ENCODE measurements at regions not wholly inside any gene's neighbourhood (a gene's known extent, or its start where the extent isn't known, plus 50 kb on each side); places are given as distances from the start of the nearest gene placed in this dataset.

DNA sequence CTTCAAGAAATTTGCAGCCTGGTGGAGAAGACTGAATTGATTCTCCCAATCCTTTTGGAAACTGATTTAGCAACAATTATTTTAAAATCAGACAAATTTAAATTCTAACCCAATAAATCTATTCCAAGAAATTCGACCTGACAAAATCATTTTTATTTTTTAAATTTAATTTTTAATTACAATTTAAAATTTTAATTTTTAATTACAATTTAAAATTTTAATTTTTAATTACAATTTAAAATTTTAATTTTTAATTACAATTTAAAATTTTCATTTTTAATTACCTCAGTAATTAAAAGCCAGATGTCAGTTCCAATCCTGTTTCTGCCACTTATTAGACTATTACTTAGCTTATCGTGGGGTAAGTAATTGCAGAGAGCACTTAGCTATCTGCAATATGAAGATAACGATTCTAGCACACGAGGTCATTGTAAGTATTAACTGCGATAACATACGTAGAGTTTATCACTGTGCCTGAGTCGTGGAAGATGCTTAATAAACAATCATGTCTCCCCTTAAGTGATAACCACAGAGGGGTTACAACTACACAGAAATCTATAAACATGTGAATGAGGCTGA lies 346.4 kb upstream of the SLC24A2 start:
- Histone ChIP-seq H2AFZ (no peak overlapping the region), H3K9ac (no peak overlapping the region)
- no peak for TF ChIP-seq CTCF (IDR thresholded peaks at IDR 0.05)

GRCh38 chr9:20125727-20126126 lies 336.9 kb upstream of the SLC24A2 start:
- Histone ChIP-seq H3K9ac (no peak overlapping the region), H3K36me3 (ENCODE audit: control insufficient read depth, insufficient read depth, low read length) (no peaks in the 10 kb centered on the region), H3K4me2 (ENCODE audit: low read length) (no peak overlapping the region), H3K4me3 (ENCODE audit: low read depth, low read length) (no peak overlapping the region), H2AFZ (no peak overlapping the region), H3K4me1 (no peaks in the 10 kb centered on the region), H3K27ac (no peak overlapping the region), H3K27me3 (ENCODE audit: control insufficient read depth, insufficient read depth, low read length) (no peaks in the 10 kb centered on the region), H3K9me3 (ENCODE audit: control insufficient read depth, low read length) (no peaks in the 10 kb centered on the region), H3K79me2 (no peaks in the 10 kb centered on the region)
- TF ChIP-seq CTCF (IDR thresholded peaks at IDR 0.05), result no peak

More for the DNA sequence above, 346.4 kb upstream of the SLC24A2 start:
- no peaks in the 10 kb centered on the region for H3K79me2 ChIP-seq
- H3K36me3 ChIP-seq (ENCODE audit: control insufficient read depth, insufficient read depth, low read length), result no peaks in the 10 kb centered on the region
- H3K4me1 ChIP-seq, result no peaks in the 10 kb centered on the region
- H3K4me3 ChIP-seq (ENCODE audit: low read depth, low read length), result no peak overlapping the region
- no peaks in the 10 kb centered on the region for H3K9me3 ChIP-seq (ENCODE audit: control insufficient read depth, low read length)
- H3K4me2 ChIP-seq (ENCODE audit: low read length), result no peak overlapping the region
- no peaks in the 10 kb centered on the region for H3K27me3 ChIP-seq (ENCODE audit: control insufficient read depth, insufficient read depth, low read length)
- no peak overlapping the region for H3K27ac ChIP-seq

GRCh38 chr9:20119566-20119965 lies 330.7 kb upstream of the SLC24A2 start:
- TF ChIP-seq CTCF (IDR thresholded peaks at IDR 0.05), result no peak
- Histone ChIP-seq H3K4me2 (ENCODE audit: low read length) (no peak overlapping the region), H3K9ac (no peak overlapping the region), H3K4me1 (no peaks in the 10 kb centered on the region), H3K27ac (no peak overlapping the region), H2AFZ (no peak overlapping the region), H3K9me3 (ENCODE audit: control insufficient read depth, low read length) (no peaks in the 10 kb centered on the region), H3K36me3 (ENCODE audit: control insufficient read depth, insufficient read depth, low read length) (no peaks in the 10 kb centered on the region), H3K27me3 (ENCODE audit: control insufficient read depth, insufficient read depth, low read length) (no peaks in the 10 kb centered on the region), H3K4me3 (ENCODE audit: low read depth, low read length) (no peak overlapping the region), H3K79me2 (no peaks in the 10 kb centered on the region)

DNA sequence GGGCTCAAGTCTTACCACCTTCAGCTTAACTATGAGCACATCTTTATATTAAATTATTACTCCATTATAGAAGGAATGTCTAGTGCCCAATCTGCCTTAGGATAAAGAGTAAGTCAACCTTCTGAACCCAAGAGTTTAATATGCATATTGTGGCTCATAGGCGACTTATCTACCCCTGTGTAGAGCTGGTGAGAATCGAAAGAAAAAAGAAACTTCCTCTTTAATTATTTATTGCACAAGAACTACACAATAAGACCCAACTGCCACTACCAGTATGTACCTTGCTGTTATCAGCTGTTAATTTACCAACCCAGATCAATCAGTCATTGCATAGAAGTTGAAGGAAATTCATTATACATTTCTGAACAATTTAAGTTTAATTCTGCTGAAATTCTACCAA lies 329.1 kb upstream of the SLC24A2 start:
- Histone ChIP-seq H2AFZ (no peak overlapping the region), H3K27me3 (ENCODE audit: control insufficient read depth, insufficient read depth, low read length) (no peaks in the 10 kb centered on the region), H3K4me2 (ENCODE audit: low read length) (no peak overlapping the region), H3K79me2 (no peaks in the 10 kb centered on the region), H3K9ac (no peak overlapping the region), H3K36me3 (ENCODE audit: control insufficient read depth, insufficient read depth, low read length) (no peaks in the 10 kb centered on the region), H3K9me3 (ENCODE audit: control insufficient read depth, low read length) (no peaks in the 10 kb centered on the region), H3K4me3 (ENCODE audit: low read depth, low read length) (no peak overlapping the region), H3K27ac (no peak overlapping the region), H3K4me1 (no peaks in the 10 kb centered on the region)
- no peak for TF ChIP-seq CTCF (IDR thresholded peaks at IDR 0.05)

DNA sequence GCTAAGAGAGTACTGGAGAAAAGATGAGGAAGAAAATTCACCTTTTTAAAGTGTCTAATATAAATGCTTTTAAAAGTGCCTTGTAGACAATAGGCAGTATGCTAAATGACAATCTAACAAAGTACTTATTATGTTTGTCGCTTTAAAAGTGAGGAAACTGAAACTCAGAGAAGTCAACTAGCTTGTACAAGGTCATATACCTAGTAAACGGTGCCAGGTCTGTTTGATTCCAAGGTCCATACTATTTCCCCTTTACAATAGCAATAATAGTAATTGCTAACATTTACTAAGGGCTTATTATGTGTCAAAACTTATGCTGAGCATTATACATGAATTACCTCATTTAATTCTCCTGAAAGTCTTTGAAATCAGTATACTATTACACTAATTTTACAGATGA lies 328.6 kb upstream of the SLC24A2 start:
- no peak overlapping the region for H3K4me3 ChIP-seq (ENCODE audit: low read depth, low read length)
- no peak for TF ChIP-seq CTCF (IDR thresholded peaks at IDR 0.05)
- H2AFZ ChIP-seq, result no peak overlapping the region
- H3K27ac ChIP-seq, result no peak overlapping the region
- no peaks in the 10 kb centered on the region for H3K79me2 ChIP-seq
- no peak overlapping the region for H3K9ac ChIP-seq
- no peaks in the 10 kb centered on the region for H3K9me3 ChIP-seq (ENCODE audit: control insufficient read depth, low read length)
- H3K4me2 ChIP-seq (ENCODE audit: low read length), result no peak overlapping the region
- H3K4me1 ChIP-seq, result no peaks in the 10 kb centered on the region
- no peaks in the 10 kb centered on the region for H3K27me3 ChIP-seq (ENCODE audit: control insufficient read depth, insufficient read depth, low read length)
- H3K36me3 ChIP-seq (ENCODE audit: control insufficient read depth, insufficient read depth, low read length), result no peaks in the 10 kb centered on the region
